H1 (cell line): ENCODE measurements at regions not wholly inside any gene's neighbourhood (a gene's known extent, or its start where the extent isn't known, plus 50 kb on each side); places are given as distances from the start of the nearest gene placed in this dataset.

Source experiments
- CTBP2 ChIP-seq: IDR thresholded peaks from 2 replicates; pipeline ENCODE4 v1.7.0; 2011; ENCODE audit warnings: borderline replicate concordance, mild to moderate bottlenecking, moderate library complexity, mixed read lengths, low read length; ENCODE audit not compliant: insufficient read depth, insufficient read length
- POLR2AphosphoS5 ChIP-seq: IDR thresholded peaks from 2 replicates; pipeline ENCODE4 v1.6.1; 2011; ENCODE audit warnings: low read depth, low read length
- RFX5 ChIP-seq: IDR thresholded peaks from 2 replicates; pipeline ENCODE4 v1.6.1; 2011; ENCODE audit warnings: low read depth, low read length, improper control_type of control experiment, borderline replicate concordance
- TCF12 ChIP-seq: IDR thresholded peaks from 2 replicates; pipeline ENCODE4 v1.6.1; 2011; ENCODE audit warnings: low read depth, mild to moderate bottlenecking, low read length
- TF ChIP-seq, protein P1 (sequence below): fragments of 300-600 bp; sonication (generic); IDR thresholded peaks from 2 replicates; pipeline ENCODE4 v1.7.1; 2012; ENCODE audit warnings: low read length, moderate library complexity, mild to moderate bottlenecking, inconsistent platforms; ENCODE audit not compliant: insufficient replicate concordance

GRCh38 chr4:37771771-37772170 is 54.7 kb upstream of the PGM2 start (continued):
- TF ChIP-seq, protein P1, sequence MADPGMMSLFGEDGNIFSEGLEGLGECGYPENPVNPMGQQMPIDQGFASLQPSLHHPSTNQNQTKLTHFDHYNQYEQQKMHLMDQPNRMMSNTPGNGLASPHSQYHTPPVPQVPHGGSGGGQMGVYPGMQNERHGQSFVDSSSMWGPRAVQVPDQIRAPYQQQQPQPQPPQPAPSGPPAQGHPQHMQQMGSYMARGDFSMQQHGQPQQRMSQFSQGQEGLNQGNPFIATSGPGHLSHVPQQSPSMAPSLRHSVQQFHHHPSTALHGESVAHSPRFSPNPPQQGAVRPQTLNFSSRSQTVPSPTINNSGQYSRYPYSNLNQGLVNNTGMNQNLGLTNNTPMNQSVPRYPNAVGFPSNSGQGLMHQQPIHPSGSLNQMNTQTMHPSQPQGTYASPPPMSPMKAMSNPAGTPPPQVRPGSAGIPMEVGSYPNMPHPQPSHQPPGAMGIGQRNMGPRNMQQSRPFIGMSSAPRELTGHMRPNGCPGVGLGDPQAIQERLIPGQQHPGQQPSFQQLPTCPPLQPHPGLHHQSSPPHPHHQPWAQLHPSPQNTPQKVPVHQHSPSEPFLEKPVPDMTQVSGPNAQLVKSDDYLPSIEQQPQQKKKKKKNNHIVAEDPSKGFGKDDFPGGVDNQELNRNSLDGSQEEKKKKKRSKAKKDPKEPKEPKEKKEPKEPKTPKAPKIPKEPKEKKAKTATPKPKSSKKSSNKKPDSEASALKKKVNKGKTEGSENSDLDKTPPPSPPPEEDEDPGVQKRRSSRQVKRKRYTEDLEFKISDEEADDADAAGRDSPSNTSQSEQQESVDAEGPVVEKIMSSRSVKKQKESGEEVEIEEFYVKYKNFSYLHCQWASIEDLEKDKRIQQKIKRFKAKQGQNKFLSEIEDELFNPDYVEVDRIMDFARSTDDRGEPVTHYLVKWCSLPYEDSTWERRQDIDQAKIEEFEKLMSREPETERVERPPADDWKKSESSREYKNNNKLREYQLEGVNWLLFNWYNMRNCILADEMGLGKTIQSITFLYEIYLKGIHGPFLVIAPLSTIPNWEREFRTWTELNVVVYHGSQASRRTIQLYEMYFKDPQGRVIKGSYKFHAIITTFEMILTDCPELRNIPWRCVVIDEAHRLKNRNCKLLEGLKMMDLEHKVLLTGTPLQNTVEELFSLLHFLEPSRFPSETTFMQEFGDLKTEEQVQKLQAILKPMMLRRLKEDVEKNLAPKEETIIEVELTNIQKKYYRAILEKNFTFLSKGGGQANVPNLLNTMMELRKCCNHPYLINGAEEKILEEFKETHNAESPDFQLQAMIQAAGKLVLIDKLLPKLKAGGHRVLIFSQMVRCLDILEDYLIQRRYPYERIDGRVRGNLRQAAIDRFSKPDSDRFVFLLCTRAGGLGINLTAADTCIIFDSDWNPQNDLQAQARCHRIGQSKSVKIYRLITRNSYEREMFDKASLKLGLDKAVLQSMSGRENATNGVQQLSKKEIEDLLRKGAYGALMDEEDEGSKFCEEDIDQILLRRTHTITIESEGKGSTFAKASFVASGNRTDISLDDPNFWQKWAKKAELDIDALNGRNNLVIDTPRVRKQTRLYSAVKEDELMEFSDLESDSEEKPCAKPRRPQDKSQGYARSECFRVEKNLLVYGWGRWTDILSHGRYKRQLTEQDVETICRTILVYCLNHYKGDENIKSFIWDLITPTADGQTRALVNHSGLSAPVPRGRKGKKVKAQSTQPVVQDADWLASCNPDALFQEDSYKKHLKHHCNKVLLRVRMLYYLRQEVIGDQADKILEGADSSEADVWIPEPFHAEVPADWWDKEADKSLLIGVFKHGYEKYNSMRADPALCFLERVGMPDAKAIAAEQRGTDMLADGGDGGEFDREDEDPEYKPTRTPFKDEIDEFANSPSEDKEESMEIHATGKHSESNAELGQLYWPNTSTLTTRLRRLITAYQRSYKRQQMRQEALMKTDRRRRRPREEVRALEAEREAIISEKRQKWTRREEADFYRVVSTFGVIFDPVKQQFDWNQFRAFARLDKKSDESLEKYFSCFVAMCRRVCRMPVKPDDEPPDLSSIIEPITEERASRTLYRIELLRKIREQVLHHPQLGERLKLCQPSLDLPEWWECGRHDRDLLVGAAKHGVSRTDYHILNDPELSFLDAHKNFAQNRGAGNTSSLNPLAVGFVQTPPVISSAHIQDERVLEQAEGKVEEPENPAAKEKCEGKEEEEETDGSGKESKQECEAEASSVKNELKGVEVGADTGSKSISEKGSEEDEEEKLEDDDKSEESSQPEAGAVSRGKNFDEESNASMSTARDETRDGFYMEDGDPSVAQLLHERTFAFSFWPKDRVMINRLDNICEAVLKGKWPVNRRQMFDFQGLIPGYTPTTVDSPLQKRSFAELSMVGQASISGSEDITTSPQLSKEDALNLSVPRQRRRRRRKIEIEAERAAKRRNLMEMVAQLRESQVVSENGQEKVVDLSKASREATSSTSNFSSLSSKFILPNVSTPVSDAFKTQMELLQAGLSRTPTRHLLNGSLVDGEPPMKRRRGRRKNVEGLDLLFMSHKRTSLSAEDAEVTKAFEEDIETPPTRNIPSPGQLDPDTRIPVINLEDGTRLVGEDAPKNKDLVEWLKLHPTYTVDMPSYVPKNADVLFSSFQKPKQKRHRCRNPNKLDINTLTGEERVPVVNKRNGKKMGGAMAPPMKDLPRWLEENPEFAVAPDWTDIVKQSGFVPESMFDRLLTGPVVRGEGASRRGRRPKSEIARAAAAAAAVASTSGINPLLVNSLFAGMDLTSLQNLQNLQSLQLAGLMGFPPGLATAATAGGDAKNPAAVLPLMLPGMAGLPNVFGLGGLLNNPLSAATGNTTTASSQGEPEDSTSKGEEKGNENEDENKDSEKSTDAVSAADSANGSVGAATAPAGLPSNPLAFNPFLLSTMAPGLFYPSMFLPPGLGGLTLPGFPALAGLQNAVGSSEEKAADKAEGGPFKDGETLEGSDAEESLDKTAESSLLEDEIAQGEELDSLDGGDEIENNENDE = no peak
- TF ChIP-seq POLR2AphosphoS5 (no peak), CTBP2 (no peak), TCF12 (no peak), RFX5 (no peak)
